GM12865 (cell line): ENCODE measurements at regions not wholly inside any gene's neighbourhood (a gene's known extent, or its start where the extent isn't known, plus 50 kb on each side); places are given as distances from the start of the nearest gene placed in this dataset.
A peak's percentile ranks its signal among the peaks of the same experiment; 100 is the strongest.

Experiments used
- DNase-seq: peaks from one replicate; pipeline ENCODE4 v3.0.0; 2010; ENCODE audit warnings: low read depth
- H3K4me3 ChIP-seq: 2 replicates; pipeline ENCODE4 v1.5.1; 2011; ENCODE audit warnings: mild to moderate bottlenecking, low read depth, low read length, control low read depth
- CTCF ChIP-seq: IDR thresholded peaks from 2 replicates; pipeline ENCODE4 v1.5.1; 2011; ENCODE audit warnings: low read length, control low read depth, low read depth, inconsistent platforms; ENCODE audit not compliant: insufficient read depth; ENCODE audit errors: missing control alignments

- no peak overlapping the region for H3K4me3 ChIP-seq
- DNase-seq, result no peak
- TF ChIP-seq CTCF, result no peak
Measured at GRCh38 chr16:73311857-73312723, 264.2 kb upstream of the ZFHX3 start.

GRCh38 chr16:73308771-73309170, 260.8 kb upstream of the ZFHX3 start:
- TF ChIP-seq CTCF, result no peak
- DNase-seq, result no peak
- H3K4me3 ChIP-seq, result no peak overlapping the region

- no peak for TF ChIP-seq CTCF
- DNase-seq, result peak; percentile 48
- H3K4me3 ChIP-seq, result no peak overlapping the region
Measured at GRCh38 chr16:73306901-73307413, 259.0 kb upstream of the ZFHX3 start.

GRCh38 chr16:73304008-73304774, 256.3 kb upstream of the ZFHX3 start:
- no peak for TF ChIP-seq CTCF
- DNase-seq, result no peak
- no peak overlapping the region for H3K4me3 ChIP-seq

- DNase-seq, result no peak
- TF ChIP-seq CTCF, result no peak
- no peak overlapping the region for H3K4me3 ChIP-seq
Measured at GRCh38 chr16:73302942-73303341, 255.0 kb upstream of the ZFHX3 start.

GRCh38 chr16:73301984-73302383, 254.1 kb upstream of the ZFHX3 start:
- no peak overlapping the region for H3K4me3 ChIP-seq
- TF ChIP-seq CTCF, result no peak
- DNase-seq, result no peak
